ENCODE measurements at regions not wholly inside any gene's neighbourhood (a gene's known extent, or its start where the extent isn't known, plus 50 kb on each side); places are given as distances from the start of the nearest gene placed in this dataset.

- Histone ChIP-seq H3K4me2 (ENCODE audit: low read length, poor library complexity, severe bottlenecking) (no peak overlapping the region), H3K36me3 (ENCODE audit: control insufficient read depth in 1 of 2, insufficient read depth in 2 of 2, low read depth in 1 of 2, low read length in 2 of 2) (no peaks in the 10 kb centered on the region), H2BK120ac (ENCODE audit: low read depth, low read length) (no peak overlapping the region), H3K18ac (ENCODE audit: low read depth in 1 of 2, low read length in 2 of 2) (no peak overlapping the region), H3K9me3 (ENCODE audit: control insufficient read depth, low read length) (no peaks in the 10 kb centered on the region), H2BK12ac (ENCODE audit: low read length in 2 of 2) (no peak overlapping the region), H3K27ac (ENCODE audit: low read length, poor library complexity, severe bottlenecking) (no peak overlapping the region), H3K23ac (ENCODE audit: low read length in 2 of 2) (no peak overlapping the region), H2AK5ac (ENCODE audit: low read length, severe bottlenecking) (no peak overlapping the region), H4K91ac (ENCODE audit: low read length) (no peak overlapping the region), H3K14ac (ENCODE audit: low read length in 2 of 2) (no peak overlapping the region), H2AFZ (ENCODE audit: low read depth, low read length) (no peak overlapping the region), H2BK15ac (ENCODE audit: low read depth, poor library complexity, severe bottlenecking) (no peak overlapping the region), H3K4me3 (ENCODE audit: insufficient read depth in 1 of 2, low read depth in 1 of 2, low read length in 2 of 2) (no peak overlapping the region), H3K27me3 (ENCODE audit: control insufficient read depth in 1 of 2, insufficient read depth in 1 of 2, low read length in 2 of 2) (peaks cover 0 to 4% of the 10 kb centered on the region in 2 experiments), H3K79me1 (replicated peaks; ENCODE audit: low read length, poor library complexity, severe bottlenecking) (no peaks in the 10 kb centered on the region), H4K8ac (ENCODE audit: low read length) (no peak overlapping the region), H3K4me1 (ENCODE audit: control insufficient read depth, insufficient read depth, low read depth, low read length) (peaks cover 9% of the 10 kb centered on the region), H2BK5ac (ENCODE audit: low read depth, low read length, poor library complexity, severe bottlenecking) (no peak overlapping the region), H3K9ac (ENCODE audit: low read length) (no peak overlapping the region), H3K4ac (ENCODE audit: low read depth in 1 of 2, low read length in 2 of 2) (no peak overlapping the region)
- 83% methylated on average over 10 of the region's 10 CpGs for WGBS
- no peak for DNase-seq
These were observed 118.8 kb upstream of the SMIM23 start for GRCh38 chr5:171666815-171667214.

GRCh38 chr5:171667341-171668096, 118.1 kb upstream of the SMIM23 start:
- Histone ChIP-seq H3K27me3 (ENCODE audit: control insufficient read depth in 1 of 2, insufficient read depth in 1 of 2, low read length in 2 of 2) (peaks cover 0 to 4% of the 10 kb centered on the region in 2 experiments), H4K91ac (ENCODE audit: low read length) (no peak overlapping the region), H2AK5ac (ENCODE audit: low read length, severe bottlenecking) (peak overlapping the region; percentile 51), H2BK15ac (ENCODE audit: low read depth, poor library complexity, severe bottlenecking) (no peak overlapping the region), H2AFZ (ENCODE audit: low read depth, low read length) (no peak overlapping the region), H3K4ac (ENCODE audit: low read depth in 1 of 2, low read length in 2 of 2) (no peak overlapping the region), H2BK12ac (ENCODE audit: low read length in 2 of 2) (no peak overlapping the region), H3K4me3 (ENCODE audit: insufficient read depth in 1 of 2, low read depth in 1 of 2, low read length in 2 of 2) (peak overlapping the region in 1 of 2 experiments; percentile 43), H3K14ac (ENCODE audit: low read length in 2 of 2) (no peak overlapping the region), H4K8ac (ENCODE audit: low read length) (no peak overlapping the region), H3K18ac (ENCODE audit: low read depth in 1 of 2, low read length in 2 of 2) (no peak overlapping the region), H3K27ac (ENCODE audit: low read length, poor library complexity, severe bottlenecking) (peak overlapping the region; percentile 16), H3K36me3 (ENCODE audit: control insufficient read depth in 1 of 2, insufficient read depth in 2 of 2, low read depth in 1 of 2, low read length in 2 of 2) (no peaks in the 10 kb centered on the region), H3K23ac (ENCODE audit: low read length in 2 of 2) (no peak overlapping the region), H2BK120ac (ENCODE audit: low read depth, low read length) (no peak overlapping the region), H3K9ac (ENCODE audit: low read length) (peak overlapping the region; percentile 82), H3K4me2 (ENCODE audit: low read length, poor library complexity, severe bottlenecking) (peak overlapping the region; percentile 54), H3K79me1 (replicated peaks; ENCODE audit: low read length, poor library complexity, severe bottlenecking) (no peaks in the 10 kb centered on the region), H2BK5ac (ENCODE audit: low read depth, low read length, poor library complexity, severe bottlenecking) (no peak overlapping the region), H3K9me3 (ENCODE audit: control insufficient read depth, low read length) (no peaks in the 10 kb centered on the region), H3K4me1 (ENCODE audit: control insufficient read depth, insufficient read depth, low read depth, low read length) (peaks cover 9% of the 10 kb centered on the region)
- DNase-seq = peak; percentile 9
- WGBS = 50% methylated on average over 30 of the region's 30 CpGs

GRCh38 chr5:171668097-171668412, 117.6 kb upstream of the SMIM23 start:
- Histone ChIP-seq H3K14ac (ENCODE audit: low read length in 2 of 2) (no peak overlapping the region), H2AFZ (ENCODE audit: low read depth, low read length) (no peak overlapping the region), H3K9ac (ENCODE audit: low read length) (peak overlapping the region; percentile 82), H3K4me3 (ENCODE audit: insufficient read depth in 1 of 2, low read depth in 1 of 2, low read length in 2 of 2) (peak overlapping the region in 1 of 2 experiments; percentile 43), H3K4ac (ENCODE audit: low read depth in 1 of 2, low read length in 2 of 2) (no peak overlapping the region), H2BK120ac (ENCODE audit: low read depth, low read length) (no peak overlapping the region), H3K9me3 (ENCODE audit: control insufficient read depth, low read length) (no peaks in the 10 kb centered on the region), H3K18ac (ENCODE audit: low read depth in 1 of 2, low read length in 2 of 2) (no peak overlapping the region), H3K23ac (ENCODE audit: low read length in 2 of 2) (no peak overlapping the region), H2BK15ac (ENCODE audit: low read depth, poor library complexity, severe bottlenecking) (no peak overlapping the region), H2BK5ac (ENCODE audit: low read depth, low read length, poor library complexity, severe bottlenecking) (no peak overlapping the region), H3K27ac (ENCODE audit: low read length, poor library complexity, severe bottlenecking) (peak overlapping the region; percentile 41), H3K27me3 (ENCODE audit: control insufficient read depth in 1 of 2, insufficient read depth in 1 of 2, low read length in 2 of 2) (peaks cover 0 to 4% of the 10 kb centered on the region in 2 experiments), H3K79me1 (replicated peaks; ENCODE audit: low read length, poor library complexity, severe bottlenecking) (no peaks in the 10 kb centered on the region), H3K4me2 (ENCODE audit: low read length, poor library complexity, severe bottlenecking) (peak overlapping the region; percentile 54), H2BK12ac (ENCODE audit: low read length in 2 of 2) (no peak overlapping the region), H4K8ac (ENCODE audit: low read length) (peak overlapping the region; percentile 33), H4K91ac (ENCODE audit: low read length) (no peak overlapping the region), H3K4me1 (ENCODE audit: control insufficient read depth, insufficient read depth, low read depth, low read length) (peaks cover 9% of the 10 kb centered on the region), H3K36me3 (ENCODE audit: control insufficient read depth in 1 of 2, insufficient read depth in 2 of 2, low read depth in 1 of 2, low read length in 2 of 2) (no peaks in the 10 kb centered on the region), H2AK5ac (ENCODE audit: low read length, severe bottlenecking) (peak overlapping the region; percentile 6)
- WGBS = 80% methylated on average over 16 of the region's 17 CpGs
- no peak for DNase-seq

- Histone ChIP-seq H3K36me3 (ENCODE audit: control insufficient read depth in 1 of 2, insufficient read depth in 2 of 2, low read depth in 1 of 2, low read length in 2 of 2) (no peaks in the 10 kb centered on the region), H2AFZ (ENCODE audit: low read depth, low read length) (no peak overlapping the region), H2AK5ac (ENCODE audit: low read length, severe bottlenecking) (no peak overlapping the region), H3K27ac (ENCODE audit: low read length, poor library complexity, severe bottlenecking) (no peak overlapping the region), H3K4ac (ENCODE audit: low read depth in 1 of 2, low read length in 2 of 2) (no peak overlapping the region), H4K8ac (ENCODE audit: low read length) (no peak overlapping the region), H2BK120ac (ENCODE audit: low read depth, low read length) (no peak overlapping the region), H2BK5ac (ENCODE audit: low read depth, low read length, poor library complexity, severe bottlenecking) (no peak overlapping the region), H3K18ac (ENCODE audit: low read depth in 1 of 2, low read length in 2 of 2) (no peak overlapping the region), H3K4me2 (ENCODE audit: low read length, poor library complexity, severe bottlenecking) (no peak overlapping the region), H3K9ac (ENCODE audit: low read length) (no peak overlapping the region), H3K27me3 (ENCODE audit: control insufficient read depth in 1 of 2, insufficient read depth in 1 of 2, low read length in 2 of 2) (peaks cover 4 to 12% of the 10 kb centered on the region in 2 experiments), H3K79me1 (replicated peaks; ENCODE audit: low read length, poor library complexity, severe bottlenecking) (no peaks in the 10 kb centered on the region), H3K4me3 (ENCODE audit: insufficient read depth in 1 of 2, low read depth in 1 of 2, low read length in 2 of 2) (no peak overlapping the region), H4K91ac (ENCODE audit: low read length) (no peak overlapping the region), H3K4me1 (ENCODE audit: control insufficient read depth, insufficient read depth, low read depth, low read length) (peaks cover 9% of the 10 kb centered on the region), H3K14ac (ENCODE audit: low read length in 2 of 2) (no peak overlapping the region), H3K23ac (ENCODE audit: low read length in 2 of 2) (no peak overlapping the region), H2BK15ac (ENCODE audit: low read depth, poor library complexity, severe bottlenecking) (no peak overlapping the region), H2BK12ac (ENCODE audit: low read length in 2 of 2) (no peak overlapping the region), H3K9me3 (ENCODE audit: control insufficient read depth, low read length) (peaks cover 10% of the 10 kb centered on the region)
- DNase-seq = no peak
These were observed 116.0 kb upstream of the SMIM23 start for GRCh38 chr5:171669571-171669970.
